HL-60 (cell line): ENCODE measurements at regions not wholly inside any gene's neighbourhood (a gene's known extent, or its start where the extent isn't known, plus 50 kb on each side); places are given as distances from the start of the nearest gene placed in this dataset.
"Not testable (repeated sequence)": the region's sequence is repeated elsewhere in the genome, so short reads cannot be mapped to it uniquely, and the experiment has no call there.

ENCODE experiments used
- DNase-seq, 2 experiments: peaks; one replicate each; pipeline ENCODE4 v3.0.0-alpha.2; 2010 to 2020; ENCODE audit warnings: low read depth in 1 of 2, low spot score in 1 of 2
- H3K27ac ChIP-seq: fragments of 250-450 bp; sonication (Bioruptor Pico); replicated peaks from 2 replicates; pipeline ENCODE4 v1.5.1; 2020; ENCODE audit warnings: mild to moderate bottlenecking, moderate library complexity
- H3K27me3 ChIP-seq: fragments of 250-450 bp; sonication (Bioruptor Pico); 2 replicates; pipeline ENCODE4 v1.5.1; 2021; ENCODE audit warnings: mild to moderate bottlenecking, moderate library complexity; ENCODE audit not compliant: insufficient read depth, poor library complexity, severe bottlenecking
- H3K4me3 ChIP-seq: replicated peaks from 2 replicates; pipeline ENCODE4 v1.5.1; 2011; ENCODE audit warnings: mild to moderate bottlenecking, control low read depth, low read length; ENCODE audit not compliant: insufficient read depth
- GABPA ChIP-seq: IDR thresholded peaks from 2 replicates; pipeline ENCODE4 v1.6.1; 2012; ENCODE audit warnings: low read depth
- POLR2AphosphoS5 ChIP-seq: IDR thresholded peaks from 2 replicates; pipeline ENCODE4 v1.6.1; 2012; ENCODE audit warnings: low read depth
- SPI1 ChIP-seq: IDR thresholded peaks from 2 replicates; pipeline ENCODE4 v1.6.1; 2012; ENCODE audit warnings: low read depth, mild to moderate bottlenecking, borderline replicate concordance
- TF ChIP-seq, protein P1 (sequence below): IDR thresholded peaks from 2 replicates; pipeline ENCODE4 v1.6.1; 2012; ENCODE audit warnings: low read depth; ENCODE audit not compliant: insufficient replicate concordance
- TF ChIP-seq, protein P2 (sequence below): IDR thresholded peaks from one replicate; pipeline ENCODE4 v1.5.1; 2011; ENCODE audit warnings: low read length, control low read depth, inconsistent platforms; ENCODE audit not compliant: insufficient read depth

GRCh38 chr16:52912565-52913173, 140.0 kb downstream of the CHD9NB start:
- no peaks in the 10 kb centered on the region for H3K27me3 ChIP-seq
- DNase-seq, result peak; percentile 14 to 47
- H3K4me3 ChIP-seq, result no peak overlapping the region
- TF ChIP-seq GABPA (no peak), SPI1 (peak; percentile 6; the same call in 1 of the 2 replicates), POLR2AphosphoS5 (no peak)
- TF ChIP-seq, protein P1, sequence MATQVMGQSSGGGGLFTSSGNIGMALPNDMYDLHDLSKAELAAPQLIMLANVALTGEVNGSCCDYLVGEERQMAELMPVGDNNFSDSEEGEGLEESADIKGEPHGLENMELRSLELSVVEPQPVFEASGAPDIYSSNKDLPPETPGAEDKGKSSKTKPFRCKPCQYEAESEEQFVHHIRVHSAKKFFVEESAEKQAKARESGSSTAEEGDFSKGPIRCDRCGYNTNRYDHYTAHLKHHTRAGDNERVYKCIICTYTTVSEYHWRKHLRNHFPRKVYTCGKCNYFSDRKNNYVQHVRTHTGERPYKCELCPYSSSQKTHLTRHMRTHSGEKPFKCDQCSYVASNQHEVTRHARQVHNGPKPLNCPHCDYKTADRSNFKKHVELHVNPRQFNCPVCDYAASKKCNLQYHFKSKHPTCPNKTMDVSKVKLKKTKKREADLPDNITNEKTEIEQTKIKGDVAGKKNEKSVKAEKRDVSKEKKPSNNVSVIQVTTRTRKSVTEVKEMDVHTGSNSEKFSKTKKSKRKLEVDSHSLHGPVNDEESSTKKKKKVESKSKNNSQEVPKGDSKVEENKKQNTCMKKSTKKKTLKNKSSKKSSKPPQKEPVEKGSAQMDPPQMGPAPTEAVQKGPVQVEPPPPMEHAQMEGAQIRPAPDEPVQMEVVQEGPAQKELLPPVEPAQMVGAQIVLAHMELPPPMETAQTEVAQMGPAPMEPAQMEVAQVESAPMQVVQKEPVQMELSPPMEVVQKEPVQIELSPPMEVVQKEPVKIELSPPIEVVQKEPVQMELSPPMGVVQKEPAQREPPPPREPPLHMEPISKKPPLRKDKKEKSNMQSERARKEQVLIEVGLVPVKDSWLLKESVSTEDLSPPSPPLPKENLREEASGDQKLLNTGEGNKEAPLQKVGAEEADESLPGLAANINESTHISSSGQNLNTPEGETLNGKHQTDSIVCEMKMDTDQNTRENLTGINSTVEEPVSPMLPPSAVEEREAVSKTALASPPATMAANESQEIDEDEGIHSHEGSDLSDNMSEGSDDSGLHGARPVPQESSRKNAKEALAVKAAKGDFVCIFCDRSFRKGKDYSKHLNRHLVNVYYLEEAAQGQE, result no peak
- TF ChIP-seq, protein P2, sequence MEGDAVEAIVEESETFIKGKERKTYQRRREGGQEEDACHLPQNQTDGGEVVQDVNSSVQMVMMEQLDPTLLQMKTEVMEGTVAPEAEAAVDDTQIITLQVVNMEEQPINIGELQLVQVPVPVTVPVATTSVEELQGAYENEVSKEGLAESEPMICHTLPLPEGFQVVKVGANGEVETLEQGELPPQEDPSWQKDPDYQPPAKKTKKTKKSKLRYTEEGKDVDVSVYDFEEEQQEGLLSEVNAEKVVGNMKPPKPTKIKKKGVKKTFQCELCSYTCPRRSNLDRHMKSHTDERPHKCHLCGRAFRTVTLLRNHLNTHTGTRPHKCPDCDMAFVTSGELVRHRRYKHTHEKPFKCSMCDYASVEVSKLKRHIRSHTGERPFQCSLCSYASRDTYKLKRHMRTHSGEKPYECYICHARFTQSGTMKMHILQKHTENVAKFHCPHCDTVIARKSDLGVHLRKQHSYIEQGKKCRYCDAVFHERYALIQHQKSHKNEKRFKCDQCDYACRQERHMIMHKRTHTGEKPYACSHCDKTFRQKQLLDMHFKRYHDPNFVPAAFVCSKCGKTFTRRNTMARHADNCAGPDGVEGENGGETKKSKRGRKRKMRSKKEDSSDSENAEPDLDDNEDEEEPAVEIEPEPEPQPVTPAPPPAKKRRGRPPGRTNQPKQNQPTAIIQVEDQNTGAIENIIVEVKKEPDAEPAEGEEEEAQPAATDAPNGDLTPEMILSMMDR, result peak; percentile 84
- H3K27ac ChIP-seq, result no peak overlapping the region

DNA sequence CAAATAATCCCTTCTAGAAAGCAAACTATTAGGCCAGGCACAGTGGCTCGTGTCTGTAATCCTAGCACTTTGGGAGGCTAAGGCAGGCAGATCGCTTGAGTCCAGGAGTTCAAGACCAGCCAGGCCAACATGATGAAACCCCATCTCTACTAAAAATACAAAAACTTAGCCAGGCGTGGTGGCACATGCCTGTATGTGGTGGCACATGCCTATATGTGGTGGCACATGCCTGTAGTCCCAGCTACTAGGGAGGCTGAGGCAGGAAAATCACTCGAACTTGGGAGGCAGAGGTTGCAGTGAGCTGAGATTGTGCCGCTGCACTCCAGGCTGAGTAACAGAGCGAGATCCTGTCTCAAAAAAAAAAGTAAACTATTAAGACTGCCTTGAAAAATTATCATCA, 144.6 kb downstream of the CHD9NB start:
- H3K27me3 ChIP-seq, H3K4me3 ChIP-seq, DNase-seq, H3K27ac ChIP-seq: not testable (repeated sequence)

DNA sequence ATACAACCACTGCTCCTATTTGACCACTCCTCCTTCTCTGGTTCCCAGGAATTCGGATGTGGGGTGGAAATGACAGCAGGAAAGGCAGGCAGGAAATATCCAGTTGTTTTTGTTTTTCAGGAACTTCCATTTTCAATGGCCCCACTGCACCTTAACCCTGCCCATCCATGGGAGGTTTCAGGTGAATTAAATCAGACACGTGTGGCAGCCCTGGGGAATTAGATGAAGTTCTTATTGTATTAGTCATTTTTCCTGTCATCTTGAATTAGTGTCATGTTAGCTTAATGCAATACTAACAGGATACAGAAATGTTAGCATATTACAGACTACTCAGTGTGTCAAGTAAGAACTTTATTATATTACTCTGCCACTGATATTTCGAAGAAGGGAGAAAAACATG, 146.4 kb downstream of the CHD9NB start:
- H3K27me3 ChIP-seq, result peaks cover 2% of the 10 kb centered on the region
- H3K4me3 ChIP-seq, result no peak overlapping the region
- DNase-seq, result no peak
- no peak overlapping the region for H3K27ac ChIP-seq
- TF ChIP-seq POLR2AphosphoS5 (no peak), GABPA (no peak), SPI1 (no peak)
- TF ChIP-seq, protein P2, result no peak
- TF ChIP-seq, protein P1, result no peak

- Histone ChIP-seq H3K27ac (no peak overlapping the region), H3K27me3 (peaks cover 4% of the 10 kb centered on the region), H3K4me3 (no peak overlapping the region)
- DNase-seq, result no peak
- no peak for TF ChIP-seq SPI1
- no peak for TF ChIP-seq GABPA
- no peak for TF ChIP-seq POLR2AphosphoS5
Measured at GRCh38 chr16:52896478-52897164, 156.1 kb downstream of the CHD9NB start.
